Fibroblast of villous mesenchyme (primary cell): ENCODE measurements at regions not wholly inside any gene's neighbourhood (a gene's known extent, or its start where the extent isn't known, plus 50 kb on each side); places are given as distances from the start of the nearest gene placed in this dataset.

Experiments
- DNase-seq: peaks from one replicate; pipeline ENCODE4 v3.0.0-alpha.2; 2010; ENCODE audit warnings: low read depth
- H3K4me3 ChIP-seq: 2 replicates; pipeline ENCODE4 v1.5.1; 2011; ENCODE audit warnings: low read depth, mild to moderate bottlenecking, low read length
- TF ChIP-seq, protein P1 (sequence below): IDR thresholded peaks from 2 replicates; pipeline ENCODE4 v1.5.1; 2012; ENCODE audit warnings: low read depth, mild to moderate bottlenecking, low read length; ENCODE audit not compliant: insufficient read depth

DNA sequence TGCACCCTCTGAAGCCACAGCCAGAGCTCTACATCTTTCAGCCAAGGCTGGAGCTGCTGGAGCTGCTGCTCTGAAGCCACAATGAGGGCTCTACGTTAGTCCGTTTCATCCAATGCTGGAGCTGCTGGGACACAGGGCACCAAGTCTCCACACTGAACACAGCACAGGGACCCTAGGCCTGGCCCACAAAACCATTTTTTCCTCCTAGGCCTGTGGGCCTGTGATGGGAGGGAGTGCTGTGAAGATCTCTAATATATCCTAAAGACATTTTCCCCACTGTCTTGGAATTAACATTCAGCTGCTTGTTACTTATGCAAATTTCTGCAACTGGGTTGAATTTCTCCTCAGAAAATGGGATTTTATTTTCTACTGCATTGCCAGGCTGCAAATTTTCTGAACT lies 441.4 kb upstream of the FAT3 start:
- TF ChIP-seq, protein P1, sequence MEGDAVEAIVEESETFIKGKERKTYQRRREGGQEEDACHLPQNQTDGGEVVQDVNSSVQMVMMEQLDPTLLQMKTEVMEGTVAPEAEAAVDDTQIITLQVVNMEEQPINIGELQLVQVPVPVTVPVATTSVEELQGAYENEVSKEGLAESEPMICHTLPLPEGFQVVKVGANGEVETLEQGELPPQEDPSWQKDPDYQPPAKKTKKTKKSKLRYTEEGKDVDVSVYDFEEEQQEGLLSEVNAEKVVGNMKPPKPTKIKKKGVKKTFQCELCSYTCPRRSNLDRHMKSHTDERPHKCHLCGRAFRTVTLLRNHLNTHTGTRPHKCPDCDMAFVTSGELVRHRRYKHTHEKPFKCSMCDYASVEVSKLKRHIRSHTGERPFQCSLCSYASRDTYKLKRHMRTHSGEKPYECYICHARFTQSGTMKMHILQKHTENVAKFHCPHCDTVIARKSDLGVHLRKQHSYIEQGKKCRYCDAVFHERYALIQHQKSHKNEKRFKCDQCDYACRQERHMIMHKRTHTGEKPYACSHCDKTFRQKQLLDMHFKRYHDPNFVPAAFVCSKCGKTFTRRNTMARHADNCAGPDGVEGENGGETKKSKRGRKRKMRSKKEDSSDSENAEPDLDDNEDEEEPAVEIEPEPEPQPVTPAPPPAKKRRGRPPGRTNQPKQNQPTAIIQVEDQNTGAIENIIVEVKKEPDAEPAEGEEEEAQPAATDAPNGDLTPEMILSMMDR, result no peak
- no peak for DNase-seq
- no peak overlapping the region for H3K4me3 ChIP-seq

DNA sequence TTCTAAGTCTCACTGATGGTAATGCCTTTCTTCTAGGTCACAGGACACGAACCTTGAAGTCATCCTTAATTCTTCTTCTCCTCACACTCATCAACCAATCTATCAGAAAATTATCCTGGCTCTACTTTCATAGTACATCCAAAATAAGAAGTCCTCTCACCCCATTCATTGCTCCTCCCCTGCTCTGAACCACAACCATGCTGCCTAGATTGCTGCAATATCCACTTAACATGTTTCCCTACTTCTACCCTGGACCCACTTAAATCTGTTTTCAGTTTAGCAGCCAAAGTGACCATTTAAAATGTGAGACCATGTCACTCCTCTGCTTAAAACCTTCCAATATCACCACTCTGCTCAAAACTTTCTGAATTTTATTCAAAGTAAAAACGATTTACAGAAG lies 445.9 kb upstream of the FAT3 start:
- H3K4me3 ChIP-seq, result no peak overlapping the region
- TF ChIP-seq, protein P1, result no peak
- DNase-seq, result no peak

GRCh38 chr11:91776655-91777054 lies 448.0 kb upstream of the FAT3 start:
- no peak for DNase-seq
- no peak overlapping the region for H3K4me3 ChIP-seq
- TF ChIP-seq, protein P1, result no peak

GRCh38 chr11:91773090-91773489 lies 451.5 kb upstream of the FAT3 start:
- TF ChIP-seq, protein P1, result no peak
- H3K4me3 ChIP-seq, result no peak overlapping the region
- no peak for DNase-seq

- TF ChIP-seq, protein P1, result no peak
- no peak for DNase-seq
- no peak overlapping the region for H3K4me3 ChIP-seq
Measured at GRCh38 chr11:91771961-91772360, 452.7 kb upstream of the FAT3 start.

GRCh38 chr11:91768783-91769182 lies 455.8 kb upstream of the FAT3 start:
- DNase-seq, result no peak
- TF ChIP-seq, protein P1, result no peak

GRCh38 chr11:91763331-91763730 lies 461.3 kb upstream of the FAT3 start:
- no peak overlapping the region for H3K4me3 ChIP-seq
- TF ChIP-seq, protein P1, result no peak
- DNase-seq, result no peak

More at GRCh38 chr11:91768783-91769182, 455.8 kb upstream of the FAT3 start:
- no peak overlapping the region for H3K4me3 ChIP-seq
